ENCODE measurements at regions not wholly inside any gene's neighbourhood (a gene's known extent, or its start where the extent isn't known, plus 50 kb on each side); places are given as distances from the start of the nearest gene placed in this dataset.
"Not testable (repeated sequence)": the region's sequence is repeated elsewhere in the genome, so short reads cannot be mapped to it uniquely, and the experiment has no call there.

- no peak for DNase-seq
These were observed 364.2 kb downstream of the ADAM29 start for GRCh38 chr4:175282407-175282806.

- DNase-seq: no peak
These were observed 372.2 kb downstream of the ADAM29 start for GRCh38 chr4:175290401-175290800.

- no peak for DNase-seq
These were observed 379.9 kb downstream of the ADAM29 start for GRCh38 chr4:175297965-175298565.

GRCh38 chr4:175306436-175306835, 388.3 kb downstream of the ADAM29 start:
- no peak for DNase-seq

GRCh38 chr4:175307326-175307725, 389.2 kb downstream of the ADAM29 start:
- DNase-seq: no peak

GRCh38 chr4:175308236-175308635, 390.1 kb downstream of the ADAM29 start:
- DNase-seq: no peak

GRCh38 chr4:175309041-175309440, 390.9 kb downstream of the ADAM29 start:
- no peak for DNase-seq

GRCh38 chr4:175325230-175325629, 407.1 kb downstream of the ADAM29 start:
- DNase-seq: no peak

- DNase-seq: no peak
These were observed 408.6 kb downstream of the ADAM29 start for GRCh38 chr4:175326796-175327195.

GRCh38 chr4:175330236-175330635, 412.1 kb downstream of the ADAM29 start:
- DNase-seq: no peak

GRCh38 chr4:175330652-175331051, 412.5 kb downstream of the ADAM29 start:
- no peak for DNase-seq

- DNase-seq: no peak
These were observed 417.2 kb downstream of the ADAM29 start for GRCh38 chr4:175335331-175335730.

GRCh38 chr4:175336570-175336969, 418.4 kb downstream of the ADAM29 start:
- not testable (repeated sequence) for DNase-seq

- no peak for DNase-seq
These were observed 421.0 kb downstream of the ADAM29 start for GRCh38 chr4:175339100-175339707.

- DNase-seq: no peak
These were observed 423.1 kb downstream of the ADAM29 start for GRCh38 chr4:175341203-175341755.

- DNase-seq: no peak
These were observed 428.2 kb downstream of the ADAM29 start for GRCh38 chr4:175346376-175346775.

- DNase-seq: no peak
These were observed 432.1 kb downstream of the ADAM29 start for GRCh38 chr4:175350246-175350645.

- DNase-seq: no peak
These were observed 433.3 kb downstream of the ADAM29 start for GRCh38 chr4:175351473-175351872.

GRCh38 chr4:175369087-175369486, 443.0 kb downstream of the GPM6A start:
- no peak for DNase-seq

- DNase-seq: no peak
These were observed 441.0 kb downstream of the GPM6A start for GRCh38 chr4:175371091-175371490.

- DNase-seq: no peak
These were observed 439.0 kb downstream of the GPM6A start for GRCh38 chr4:175373031-175373430.

GRCh38 chr4:175374459-175374858, 437.6 kb downstream of the GPM6A start:
- no peak for DNase-seq

- no peak for DNase-seq
These were observed 435.6 kb downstream of the GPM6A start for GRCh38 chr4:175376287-175376977.

- DNase-seq: no peak
These were observed 434.9 kb downstream of the GPM6A start for GRCh38 chr4:175377203-175377602.
